ENCODE measurements at regions not wholly inside any gene's neighbourhood (a gene's known extent, or its start where the extent isn't known, plus 50 kb on each side); places are given as distances from the start of the nearest gene placed in this dataset.

DNA sequence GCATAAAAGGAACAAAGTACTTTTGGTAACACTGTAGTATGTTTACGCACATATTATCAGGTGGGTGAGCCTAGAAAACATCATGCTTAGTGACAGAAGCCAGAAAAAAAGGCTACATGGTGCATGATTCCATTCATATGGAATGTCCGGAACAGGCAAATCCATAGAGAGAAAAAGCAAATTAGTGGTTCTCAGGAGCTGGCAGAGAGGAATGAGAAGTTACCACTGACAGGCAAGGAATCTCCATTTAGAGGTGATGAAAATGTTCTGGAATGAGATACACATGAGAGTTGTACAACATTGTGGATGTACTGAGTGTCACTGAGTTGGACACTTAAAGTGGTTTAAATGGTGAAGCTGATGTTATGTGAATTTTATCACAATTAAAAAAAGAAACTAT lies 976.9 kb downstream of the NLGN4Y start:
- no peak overlapping the region for H3K4me3 ChIP-seq (ENCODE audit: low read depth in 1 of 2, low read length in 2 of 2)
- ATAC-seq (ENCODE audit: insufficient read depth, low read depth) (no peak), DNase-seq (no peak)
- H3K27ac ChIP-seq (ENCODE audit: low read length), result no peak overlapping the region
- no peaks in the 10 kb centered on the region for H4K20me1 ChIP-seq (ENCODE audit: insufficient read depth, low read length)
- no peak overlapping the region for H3K4me2 ChIP-seq (ENCODE audit: insufficient read depth, low read length)
- H3K9me3 ChIP-seq (ENCODE audit: insufficient read depth, low read length, severe bottlenecking), result no peaks in the 10 kb centered on the region
- H3K9ac ChIP-seq (ENCODE audit: low read depth, low read length), result no peak overlapping the region
- no peaks in the 10 kb centered on the region for H3K79me2 ChIP-seq (ENCODE audit: insufficient read depth, low read length)
- TF ChIP-seq, protein P1, sequence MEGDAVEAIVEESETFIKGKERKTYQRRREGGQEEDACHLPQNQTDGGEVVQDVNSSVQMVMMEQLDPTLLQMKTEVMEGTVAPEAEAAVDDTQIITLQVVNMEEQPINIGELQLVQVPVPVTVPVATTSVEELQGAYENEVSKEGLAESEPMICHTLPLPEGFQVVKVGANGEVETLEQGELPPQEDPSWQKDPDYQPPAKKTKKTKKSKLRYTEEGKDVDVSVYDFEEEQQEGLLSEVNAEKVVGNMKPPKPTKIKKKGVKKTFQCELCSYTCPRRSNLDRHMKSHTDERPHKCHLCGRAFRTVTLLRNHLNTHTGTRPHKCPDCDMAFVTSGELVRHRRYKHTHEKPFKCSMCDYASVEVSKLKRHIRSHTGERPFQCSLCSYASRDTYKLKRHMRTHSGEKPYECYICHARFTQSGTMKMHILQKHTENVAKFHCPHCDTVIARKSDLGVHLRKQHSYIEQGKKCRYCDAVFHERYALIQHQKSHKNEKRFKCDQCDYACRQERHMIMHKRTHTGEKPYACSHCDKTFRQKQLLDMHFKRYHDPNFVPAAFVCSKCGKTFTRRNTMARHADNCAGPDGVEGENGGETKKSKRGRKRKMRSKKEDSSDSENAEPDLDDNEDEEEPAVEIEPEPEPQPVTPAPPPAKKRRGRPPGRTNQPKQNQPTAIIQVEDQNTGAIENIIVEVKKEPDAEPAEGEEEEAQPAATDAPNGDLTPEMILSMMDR (IDR thresholded peaks at IDR 0.05; ENCODE audit: borderline replicate concordance, extremely low read depth, low read length, poor library complexity, severe bottlenecking), result no peak
- no peak for TF ChIP-seq EZH2 (IDR thresholded peaks at IDR 0.05; ENCODE audit: borderline replicate concordance, low read depth, low read length, severe bottlenecking)
- no peaks in the 10 kb centered on the region for H3K27me3 ChIP-seq (ENCODE audit: insufficient read depth, low read length, poor library complexity)
- H3K4me1 ChIP-seq (ENCODE audit: insufficient read depth, low read length), result no peaks in the 10 kb centered on the region
- no peak overlapping the region for H2AFZ ChIP-seq (ENCODE audit: low read depth, low read length)
- H3K36me3 ChIP-seq (ENCODE audit: insufficient read depth, low read length), result no peaks in the 10 kb centered on the region

GRCh38 chrY:15510288-15510687 lies 986.0 kb downstream of the NLGN4Y start:
- Histone ChIP-seq H3K36me3 (ENCODE audit: insufficient read depth, low read length) (no peaks in the 10 kb centered on the region), H3K9ac (ENCODE audit: low read depth, low read length) (no peak overlapping the region), H4K20me1 (ENCODE audit: insufficient read depth, low read length) (no peaks in the 10 kb centered on the region), H3K79me2 (ENCODE audit: insufficient read depth, low read length) (no peaks in the 10 kb centered on the region), H3K4me2 (ENCODE audit: insufficient read depth, low read length) (no peak overlapping the region), H3K9me3 (ENCODE audit: insufficient read depth, low read length, severe bottlenecking) (no peaks in the 10 kb centered on the region), H3K27me3 (ENCODE audit: insufficient read depth, low read length, poor library complexity) (no peaks in the 10 kb centered on the region), H3K4me3 (ENCODE audit: low read depth in 1 of 2, low read length in 2 of 2) (no peak overlapping the region), H3K27ac (ENCODE audit: low read length) (no peak overlapping the region), H2AFZ (ENCODE audit: low read depth, low read length) (no peak overlapping the region), H3K4me1 (ENCODE audit: insufficient read depth, low read length) (no peaks in the 10 kb centered on the region)
- DNase-seq (no peak), ATAC-seq (ENCODE audit: insufficient read depth, low read depth) (no peak)
- TF ChIP-seq EZH2 (IDR thresholded peaks at IDR 0.05; ENCODE audit: borderline replicate concordance, low read depth, low read length, severe bottlenecking), result no peak
- TF ChIP-seq, protein P1 (IDR thresholded peaks at IDR 0.05; ENCODE audit: borderline replicate concordance, extremely low read depth, low read length, poor library complexity, severe bottlenecking), result no peak

- Histone ChIP-seq H3K79me2 (ENCODE audit: insufficient read depth, low read length) (no peaks in the 10 kb centered on the region), H2AFZ (ENCODE audit: low read depth, low read length) (no peak overlapping the region), H3K4me2 (ENCODE audit: insufficient read depth, low read length) (no peak overlapping the region), H3K9me3 (ENCODE audit: insufficient read depth, low read length, severe bottlenecking) (no peaks in the 10 kb centered on the region), H3K4me1 (ENCODE audit: insufficient read depth, low read length) (no peaks in the 10 kb centered on the region), H3K27me3 (ENCODE audit: insufficient read depth, low read length, poor library complexity) (no peaks in the 10 kb centered on the region), H3K27ac (ENCODE audit: low read length) (no peak overlapping the region), H3K36me3 (ENCODE audit: insufficient read depth, low read length) (no peaks in the 10 kb centered on the region), H3K4me3 (ENCODE audit: low read depth in 1 of 2, low read length in 2 of 2) (no peak overlapping the region), H4K20me1 (ENCODE audit: insufficient read depth, low read length) (no peaks in the 10 kb centered on the region), H3K9ac (ENCODE audit: low read depth, low read length) (no peak overlapping the region)
- DNase-seq (no peak), ATAC-seq (ENCODE audit: insufficient read depth, low read depth) (no peak)
- no peak for TF ChIP-seq EZH2 (IDR thresholded peaks at IDR 0.05; ENCODE audit: borderline replicate concordance, low read depth, low read length, severe bottlenecking)
- TF ChIP-seq, protein P1 (IDR thresholded peaks at IDR 0.05; ENCODE audit: borderline replicate concordance, extremely low read depth, low read length, poor library complexity, severe bottlenecking), result no peak
These were observed 986.8 kb downstream of the NLGN4Y start for GRCh38 chrY:15510984-15511650.
